Adrenal gland (tissue), 9 donors: ENCODE measurements at regions not wholly inside any gene's neighbourhood (a gene's known extent, or its start where the extent isn't known, plus 50 kb on each side); places are given as distances from the start of the nearest gene placed in this dataset.

Experiments
- DNase-seq, 7 donors: peaks; one replicate each; pipeline ENCODE4 v3.0.0-alpha.2; 2019 to 2020
- H3K27ac ChIP-seq, 5 donors: fragments of 200-600 bp; sonication (generic) in 4 of 5; 1 replicate in 3 of 5; 2 replicates in 2 of 5; pipeline versions ENCODE4 v1.5.1 to v1.8.0; 2016 to 2020; ENCODE audit warnings: mild to moderate bottlenecking in 1 of 5
- H3K27me3 ChIP-seq: fragments of 200-600 bp; 2 replicates; pipeline ENCODE4 v1.8.0; 2021
- H3K36me3 ChIP-seq, 2 donors: fragments of 200-600 bp; replicated peaks in 1 of 2; 1 replicate in 1 of 2; 2 replicates in 1 of 2; pipeline versions ENCODE4 v1.5.1 to v1.8.0; 2018 to 2022
- H3K4me1 ChIP-seq, 2 donors: fragments of 200-600 bp; replicated peaks in 1 of 2; 1 replicate in 1 of 2; 2 replicates in 1 of 2; pipeline versions ENCODE4 v1.5.1 to v1.8.0; 2018 to 2021
- H3K4me3 ChIP-seq, 4 donors: fragments of 200-600 bp; sonication (generic) in 3 of 4; one replicate each; pipeline ENCODE4 v1.5.1; 2016 to 2018
- H3K9me3 ChIP-seq, 3 donors: fragments of 200-600 bp; sonication (generic) in 1 of 3; replicated peaks in 1 of 3; 1 replicate in 2 of 3; 2 replicates in 1 of 3; pipeline versions ENCODE4 v1.5.1 to v1.8.0; 2016 to 2021
- CTCF ChIP-seq, 6 experiments: fragments of 450-650 bp in 4 of 6; fragments of 200-600 bp in 2 of 6; sonication (generic) in 1 of 6; IDR thresholded peaks; 1 replicate in 5 of 6; 2 replicates in 1 of 6; pipeline versions ENCODE4 v1.5.1 to v1.8.0; 2016 to 2021; ENCODE audit warnings: antibody characterized with exemption in 6 of 6, mild to moderate bottlenecking in 2 of 6, moderate library complexity in 1 of 6
- POLR2A ChIP-seq, 2 donors: fragments of 450-650 bp; IDR thresholded peaks; one replicate each; pipeline ENCODE4 v1.6.1; 2017; ENCODE audit warnings: antibody characterized with exemption in 2 of 2, mild to moderate bottlenecking in 2 of 2, moderate library complexity in 1 of 2
- WGBS, 4 donors: extraction: QIAGEN DNeasy Blood & Tissue Kit in 2 of 4; methylation state at CpG; one replicate each; pipeline versions ENCODE4 v1.1.5 to v1.1.7; 2013 to 2017; 5-methylcytosine and 5-hydroxymethylcytosine counted together
- intact Hi-C, 2 donors: fragments of 100-400 bp; cut with DNase I; formaldehyde crosslinking; loops; one replicate each; pipeline versions ENCODE4 v1.14.1 to v1.15.0; 2022 to 2023
- donor health status: healthy with polysubstance abuse.
- donor health status: Bipolar disorder and iron deficiency.
- donor health status: DM: yes; HTN: yes; CAD: no.
- donor health status: DM: no; HTN: no; CAD: no.
- donor health status: DM: no; HTN: no; CAD: no.

GRCh38 chr12:19644571-19644970 lies 205.3 kb downstream of the AEBP2 start:
- H3K9me3 ChIP-seq, result no peaks in the 10 kb centered on the region
- TF ChIP-seq CTCF (IDR thresholded peaks at IDR 0.05) (no peak), POLR2A (IDR thresholded peaks at IDR 0.05) (no peak)
- H3K4me1 ChIP-seq, result peaks cover 0 to 7% of the 10 kb centered on the region in 2 donors
- 71 to 99% (median 83%) methylated on average over 3 of the region's 3 CpGs for WGBS, 4 donors
- H3K36me3 ChIP-seq, result no peaks in the 10 kb centered on the region
- intact Hi-C loops, result no loop called here
- no peaks in the 10 kb centered on the region for H3K27me3 ChIP-seq
- no peak overlapping the region for H3K4me3 ChIP-seq
- DNase-seq, result no peak
- H3K27ac ChIP-seq, result no peak overlapping the region

GRCh38 chr12:19645823-19646222 lies 206.5 kb downstream of the AEBP2 start:
- no peak for DNase-seq
- no peak overlapping the region for H3K4me3 ChIP-seq
- intact Hi-C loops, result no loop called here
- peaks cover 0 to 7% of the 10 kb centered on the region in 2 donors for H3K4me1 ChIP-seq
- no peaks in the 10 kb centered on the region for H3K9me3 ChIP-seq
- TF ChIP-seq POLR2A (IDR thresholded peaks at IDR 0.05) (no peak), CTCF (IDR thresholded peaks at IDR 0.05) (no peak)
- H3K27ac ChIP-seq, result no peak overlapping the region
- no peaks in the 10 kb centered on the region for H3K36me3 ChIP-seq
- no peaks in the 10 kb centered on the region for H3K27me3 ChIP-seq

GRCh38 chr12:19646599-19646998 lies 207.3 kb downstream of the AEBP2 start:
- WGBS, 4 donors, result 63 to 76% (median 68%) methylated on average over 1 of the region's 1 CpG
- Histone ChIP-seq H3K4me3 (no peak overlapping the region), H3K36me3 (no peaks in the 10 kb centered on the region), H3K27me3 (no peaks in the 10 kb centered on the region), H3K9me3 (no peaks in the 10 kb centered on the region), H3K4me1 (peaks cover 0 to 7% of the 10 kb centered on the region in 2 donors), H3K27ac (no peak overlapping the region)
- intact Hi-C loops, result no loop called here
- DNase-seq, result no peak
- TF ChIP-seq POLR2A (IDR thresholded peaks at IDR 0.05) (no peak), CTCF (IDR thresholded peaks at IDR 0.05) (no peak)

GRCh38 chr12:19647806-19648556 lies 208.7 kb downstream of the AEBP2 start:
- 39 to 44% (median 40%) methylated on average over 8 of the region's 8 CpGs for WGBS, 4 donors
- H3K27ac ChIP-seq, result no peak overlapping the region
- intact Hi-C loops, result no loop called here

More at GRCh38 chr12:19647806-19648556, 208.7 kb downstream of the AEBP2 start:
- H3K9me3 ChIP-seq, result no peaks in the 10 kb centered on the region
- no peak overlapping the region for H3K4me3 ChIP-seq
- TF ChIP-seq POLR2A (IDR thresholded peaks at IDR 0.05), result no peak
- no peak for TF ChIP-seq CTCF (IDR thresholded peaks at IDR 0.05)
- peaks cover 0 to 7% of the 10 kb centered on the region in 2 donors for H3K4me1 ChIP-seq
- H3K36me3 ChIP-seq, result no peaks in the 10 kb centered on the region
- peak in 4 of 7 donors; percentile 26 to 32 (median 30) for DNase-seq
- H3K27me3 ChIP-seq, result no peaks in the 10 kb centered on the region
